HG02938 (cell line): ENCODE measurements at regions not wholly inside any gene's neighbourhood (a gene's known extent, or its start where the extent isn't known, plus 50 kb on each side); places are given as distances from the start of the nearest gene placed in this dataset.

Experiments
- ATAC-seq: cut with Tn5 transposase; IDR thresholded peaks from one replicate; pipeline ENCODE4 v1.9.1; 2021; ENCODE audit warnings: mild to moderate bottlenecking, moderate library complexity; ENCODE audit not compliant: unreplicated experiment

- ATAC-seq, result no peak
Measured at GRCh38 chr3:55183201-55183600, 255.3 kb upstream of the LRTM1 start.

DNA sequence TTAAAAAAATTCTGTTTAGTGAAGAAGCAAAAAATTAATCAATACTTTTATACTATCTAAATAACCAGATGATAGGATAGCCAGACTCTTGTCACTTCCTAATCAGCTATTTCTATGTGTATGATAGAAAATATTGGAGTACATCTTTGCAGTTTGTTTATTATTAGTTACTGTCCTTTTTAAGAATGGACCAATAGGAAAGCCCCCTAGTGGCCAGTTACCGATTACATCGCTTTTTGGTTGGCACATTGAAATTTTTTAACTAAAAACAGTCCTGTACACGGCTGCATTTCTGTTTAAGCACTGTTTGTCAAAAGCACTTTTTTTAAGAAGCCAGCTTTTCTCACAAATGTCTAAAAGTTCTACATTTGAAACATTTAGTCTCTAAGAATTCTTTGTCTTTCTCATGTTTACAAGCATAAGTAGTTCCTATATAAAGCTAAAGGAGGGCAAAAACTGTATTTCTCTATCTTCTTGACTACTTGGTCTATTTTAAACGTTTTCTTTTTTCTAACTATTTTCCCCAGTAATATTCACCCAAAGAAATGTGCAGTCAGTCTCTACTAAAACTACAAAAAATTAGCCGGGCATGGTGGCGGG lies 253.2 kb upstream of the LRTM1 start:
- no peak for ATAC-seq

GRCh38 chr3:55180161-55180560 lies 252.3 kb upstream of the LRTM1 start:
- ATAC-seq, result no peak

GRCh38 chr3:55178336-55178735 lies 250.5 kb upstream of the LRTM1 start:
- ATAC-seq, result no peak

- no peak for ATAC-seq
Measured at GRCh38 chr3:55177749-55178148, 249.9 kb upstream of the LRTM1 start.

DNA sequence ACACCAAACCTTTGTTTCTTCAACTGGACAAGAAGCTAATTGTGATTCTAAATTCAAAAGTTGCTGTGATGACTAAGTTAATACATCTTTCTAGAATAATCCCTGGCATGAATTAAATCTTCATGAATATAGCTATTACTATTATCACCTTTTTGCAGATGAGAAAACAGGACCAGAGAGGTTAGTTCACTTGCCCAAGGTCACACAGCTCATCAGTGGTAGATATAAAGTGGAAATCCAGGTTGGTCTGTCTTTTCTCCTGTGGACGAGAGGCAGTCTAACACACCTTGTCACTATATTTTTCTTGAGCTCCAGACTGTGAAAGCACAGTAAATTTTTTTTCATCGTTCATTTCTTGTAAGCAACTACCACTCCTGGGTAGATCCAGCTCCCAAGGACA lies 247.6 kb upstream of the LRTM1 start:
- ATAC-seq, result no peak

- no peak for ATAC-seq
Measured at GRCh38 chr3:55174747-55175146, 246.9 kb upstream of the LRTM1 start.

- ATAC-seq, result no peak
Measured at GRCh38 chr3:55173504-55173903, 245.6 kb upstream of the LRTM1 start.

- ATAC-seq, result no peak
Measured at GRCh38 chr3:55172913-55173312, 245.1 kb upstream of the LRTM1 start.

DNA sequence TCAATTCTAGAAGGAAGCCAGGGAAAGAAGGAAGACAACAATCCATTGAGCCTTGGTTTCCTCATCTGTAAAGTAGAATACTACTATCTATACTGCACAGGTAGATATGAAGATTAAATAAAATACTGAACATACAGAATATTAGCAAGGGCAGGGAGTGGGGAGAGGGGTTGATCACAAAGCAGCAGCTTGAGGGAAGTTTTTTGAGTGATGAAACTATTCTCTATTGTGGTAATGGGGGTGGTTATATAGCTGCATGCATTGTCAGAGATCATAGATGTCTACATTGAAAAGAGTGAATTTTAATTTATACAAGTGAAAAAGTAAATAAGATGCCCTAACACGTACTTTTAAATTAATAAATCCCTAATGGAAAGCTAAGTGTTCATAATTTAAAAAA lies 242.6 kb upstream of the LRTM1 start:
- ATAC-seq, result no peak

- ATAC-seq, result no peak
Measured at GRCh38 chr3:55169608-55170072, 241.8 kb upstream of the LRTM1 start.

DNA sequence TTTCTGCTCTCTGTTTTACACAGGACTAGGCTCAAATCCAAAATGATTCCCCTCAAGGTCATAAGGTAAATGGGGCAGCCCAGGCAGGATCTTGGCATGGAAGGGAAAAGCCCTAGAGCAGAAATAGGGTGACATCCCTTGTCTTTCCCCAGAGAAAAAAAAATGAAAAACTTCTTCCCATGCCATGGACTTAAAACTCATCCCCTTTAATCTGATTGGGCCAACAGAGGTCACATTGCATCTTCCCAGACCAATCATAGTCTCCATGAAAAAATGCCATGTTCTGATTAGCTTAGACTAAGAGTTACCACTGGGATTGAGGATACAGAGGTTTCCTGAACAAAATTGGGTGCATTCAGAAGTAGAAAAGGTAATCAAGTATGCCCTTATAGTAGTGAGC lies 241.3 kb upstream of the LRTM1 start:
- no peak for ATAC-seq

DNA sequence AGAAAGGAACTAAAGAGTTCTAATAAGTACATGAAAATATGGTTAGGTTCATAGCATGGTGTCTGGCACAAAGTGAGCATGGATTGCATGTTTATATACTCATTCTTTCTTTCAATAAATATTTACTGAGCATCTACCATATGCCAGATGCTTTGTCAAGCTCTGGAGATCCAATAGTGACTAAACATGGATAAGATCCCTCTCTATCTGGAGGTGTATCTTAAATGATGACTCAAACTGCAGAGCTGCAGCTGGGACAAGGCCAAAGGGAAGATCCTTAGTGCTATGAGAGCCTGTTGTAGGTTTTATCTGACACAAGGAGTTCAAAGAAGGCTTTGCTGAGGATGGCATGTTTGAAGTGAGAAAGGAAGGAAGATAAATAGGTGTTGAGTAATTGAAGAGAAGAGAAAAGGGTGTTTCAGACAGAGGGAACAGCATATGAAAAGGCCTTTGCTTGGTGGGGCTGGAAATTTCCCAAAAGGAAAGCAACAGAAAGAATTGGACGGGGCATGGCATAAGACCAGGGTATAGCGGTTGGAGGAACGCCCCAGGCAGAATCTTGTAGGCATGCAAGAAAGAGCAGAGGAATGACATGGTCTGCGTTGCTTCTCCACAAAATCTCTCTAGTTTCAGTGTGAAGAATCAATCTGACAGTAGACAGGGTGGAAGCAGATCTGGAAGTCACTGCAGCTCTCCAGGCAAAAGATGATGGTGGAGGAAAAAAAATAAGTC lies 239.9 kb upstream of the LRTM1 start:
- ATAC-seq, result no peak

DNA sequence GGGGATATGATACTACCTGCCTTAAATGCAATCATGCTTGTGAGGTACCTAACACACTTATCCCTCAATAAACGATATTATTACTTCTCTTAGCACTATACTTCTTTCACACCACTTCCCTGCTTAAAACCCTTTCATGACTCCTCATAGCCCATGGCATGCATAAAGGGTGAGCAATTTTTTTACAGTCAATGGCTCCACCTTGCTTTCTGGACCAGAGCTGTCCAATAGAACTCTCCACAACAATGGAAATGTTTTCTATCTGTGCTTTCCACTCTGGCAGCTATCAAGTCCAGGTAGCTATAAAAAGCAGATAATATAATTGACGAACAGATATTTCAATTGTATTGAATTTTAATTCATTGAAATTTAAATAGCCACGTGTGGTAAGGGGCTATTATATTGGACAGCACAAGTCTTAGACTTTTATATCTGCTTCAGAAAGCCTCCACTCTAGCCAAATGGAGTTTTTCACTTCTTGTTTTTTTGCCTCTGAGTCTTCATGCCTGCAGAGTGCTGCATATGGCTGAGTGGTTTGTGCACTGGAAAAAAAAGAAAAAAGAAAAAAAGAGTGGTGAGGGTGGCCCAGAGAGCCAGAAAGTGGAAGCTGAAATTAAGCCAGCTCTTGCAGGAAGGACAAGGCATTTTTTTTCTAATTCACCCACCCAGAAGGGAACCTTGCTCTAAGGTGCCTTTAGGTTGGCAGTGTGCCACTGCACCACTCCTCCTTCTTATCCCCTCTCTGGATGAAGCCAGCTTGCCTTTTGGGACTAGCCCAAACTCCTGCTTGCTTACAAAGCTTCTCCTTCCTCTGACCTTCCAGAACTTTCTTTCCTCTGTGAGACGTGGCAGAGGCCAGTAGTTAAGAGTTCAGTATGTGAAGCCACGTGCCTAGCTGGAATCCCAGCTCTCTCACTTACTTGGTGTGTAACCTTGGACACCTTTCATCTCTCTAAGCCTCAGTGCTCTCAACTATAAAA lies 239.0 kb upstream of the LRTM1 start:
- ATAC-seq, result no peak

DNA sequence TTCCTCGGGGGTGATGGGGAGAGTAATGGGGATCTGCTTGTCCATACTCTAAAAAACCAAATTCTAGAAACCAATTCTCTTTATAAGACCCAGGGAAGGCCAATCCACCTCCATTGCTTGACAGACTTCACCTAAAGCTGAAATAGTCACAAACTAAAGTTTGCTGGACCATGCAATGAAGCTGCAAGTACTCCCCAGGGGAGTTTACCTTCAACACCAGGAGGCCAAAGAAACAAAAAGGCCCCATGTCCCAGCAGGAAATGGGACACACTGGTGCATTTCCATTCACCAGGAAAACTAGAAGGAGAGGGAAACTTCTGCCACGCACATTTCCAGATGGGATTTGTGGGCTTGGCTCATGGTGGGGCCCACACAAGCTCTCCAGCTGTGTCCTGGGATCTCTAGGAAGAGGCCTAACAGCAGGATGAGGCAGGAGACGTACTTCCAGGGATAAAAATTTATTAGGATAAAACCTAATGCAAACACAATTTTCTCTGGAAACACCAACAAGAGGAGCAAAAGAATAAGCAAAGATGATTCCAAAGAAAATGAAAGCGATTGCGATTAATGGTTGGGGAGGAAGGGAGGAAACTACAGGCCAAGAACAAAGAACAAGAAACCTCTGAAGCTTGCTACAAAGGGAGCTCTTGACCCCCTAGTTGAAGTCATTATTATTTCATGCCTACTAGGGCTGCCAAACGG lies 238.0 kb upstream of the LRTM1 start:
- no peak for ATAC-seq

DNA sequence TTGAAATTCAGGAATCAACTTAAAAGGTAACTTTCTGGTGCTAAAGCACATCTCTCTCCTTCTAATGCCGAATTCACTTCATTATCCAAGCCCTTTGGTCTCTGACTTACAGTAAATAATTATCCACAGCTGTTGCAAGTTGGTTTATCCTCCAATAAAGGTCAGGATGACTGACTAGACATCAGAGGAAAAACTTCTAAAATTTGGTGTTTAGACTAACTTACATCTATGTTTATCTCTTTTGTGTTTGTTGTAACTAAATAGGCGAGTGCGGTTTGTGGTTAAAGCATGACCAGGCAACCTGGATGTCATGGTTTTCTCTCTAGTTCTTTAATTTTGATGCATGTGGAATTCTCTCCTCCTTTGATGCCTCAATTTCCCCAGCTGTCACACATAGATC lies 237.4 kb upstream of the LRTM1 start:
- ATAC-seq, result no peak

GRCh38 chr3:55164876-55165275 lies 237.0 kb upstream of the LRTM1 start:
- ATAC-seq, result no peak

GRCh38 chr3:55164191-55164590 lies 236.3 kb upstream of the LRTM1 start:
- ATAC-seq, result no peak

DNA sequence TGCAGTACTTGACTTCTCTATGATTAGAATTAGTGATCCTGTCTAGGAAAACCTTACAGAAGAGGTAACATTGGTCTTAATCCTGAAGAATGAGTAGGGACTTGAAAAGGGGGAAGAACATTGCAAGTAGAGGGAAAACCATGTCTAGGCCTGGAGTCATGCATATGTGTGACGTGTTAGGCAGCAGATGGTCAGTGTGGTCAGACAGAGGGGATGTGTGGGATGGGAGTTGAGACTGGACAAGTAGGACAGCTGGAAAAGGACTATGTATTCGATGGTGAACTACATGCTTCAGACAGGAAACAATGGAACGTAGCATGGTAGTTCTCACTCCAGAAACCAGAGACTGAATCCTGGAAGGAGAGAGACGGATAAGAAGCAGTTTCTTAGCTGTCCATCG lies 235.6 kb upstream of the LRTM1 start:
- no peak for ATAC-seq

GRCh38 chr3:55162031-55162795 lies 234.4 kb upstream of the LRTM1 start:
- ATAC-seq, result no peak
